Common myeloid progenitor, CD34-positive (primary cell): ENCODE measurements at regions not wholly inside any gene's neighbourhood (a gene's known extent, or its start where the extent isn't known, plus 50 kb on each side); places are given as distances from the start of the nearest gene placed in this dataset.

Source experiments
- CTCF ChIA-PET: fragments of 350-600 bp; sonication (Branson Sonifier 250); formaldehyde crosslinking; loops from one replicate; lab custom pipeline; 2021; ENCODE audit warnings: antibody characterized with exemption; lab: Charles Lee
- POLR2A ChIA-PET: fragments of 350-600 bp; sonication (Branson Sonifier 250); formaldehyde crosslinking; loops from one replicate; lab custom pipeline; 2021; ENCODE audit warnings: antibody characterized with exemption; lab: Charles Lee
- DNase-seq, 3 donors: peaks; one replicate each; pipeline versions ENCODE4 v3.0.0 to v3.0.0-alpha.2; 2013
- H3K27ac ChIP-seq, 2 experiments: 1 replicate in 1 of 2; 2 replicates in 1 of 2; pipeline ENCODE4 v1.7.0; 2013; ENCODE audit warnings: inconsistent platforms in 2 of 2, low read length in 2 of 2, mild to moderate bottlenecking in 2 of 2, low read depth in 1 of 2, moderate library complexity in 1 of 2; ENCODE audit not compliant: severe bottlenecking in 2 of 2, insufficient read depth in 1 of 2, poor library complexity in 1 of 2
- H3K27me3 ChIP-seq, 5 experiments: replicated peaks in 2 of 5; 1 replicate in 3 of 5; 2 replicates in 2 of 5; pipeline versions ENCODE4 v1.6.1 to v1.7.0; 2013; ENCODE audit warnings: low read length in 4 of 5, mild to moderate bottlenecking in 2 of 5, moderate library complexity in 2 of 5, inconsistent platforms in 1 of 5; ENCODE audit not compliant: insufficient read depth in 5 of 5, control insufficient read depth in 4 of 5
- H3K36me3 ChIP-seq, 4 experiments: 1 replicate in 2 of 4; 2 replicates in 2 of 4; pipeline versions ENCODE4 v1.6.1 to v1.7.0; 2013; ENCODE audit warnings: low read length in 3 of 4, control low read depth in 1 of 4, mild to moderate bottlenecking in 1 of 4; ENCODE audit not compliant: control insufficient read depth in 4 of 4, insufficient read depth in 4 of 4
- H3K4me1 ChIP-seq, 4 experiments: 1 replicate in 3 of 4; 2 replicates in 1 of 4; pipeline versions ENCODE4 v1.6.1 to v1.7.1; 2013; ENCODE audit warnings: low read length in 3 of 4, mild to moderate bottlenecking in 3 of 4, control low read depth in 1 of 4, inconsistent platforms in 1 of 4, moderate library complexity in 1 of 4; ENCODE audit not compliant: control insufficient read depth in 4 of 4, insufficient read depth in 4 of 4; ENCODE audit errors: control extremely low read depth in 1 of 4
- H3K4me3 ChIP-seq, 7 experiments: 1 replicate in 4 of 7; 2 replicates in 3 of 7; pipeline versions ENCODE4 v1.5.1 to v1.7.0; 2013; ENCODE audit warnings: mild to moderate bottlenecking in 7 of 7, low read length in 6 of 7, moderate library complexity in 6 of 7, inconsistent platforms in 2 of 7, low read depth in 2 of 7, control low read depth in 1 of 7; ENCODE audit not compliant: insufficient read depth in 4 of 7, control insufficient read depth in 1 of 7; ENCODE audit errors: extremely low read depth in 1 of 7
- H3K9me3 ChIP-seq, 5 experiments: 1 replicate in 4 of 5; 2 replicates in 1 of 5; pipeline versions ENCODE4 v1.6.1 to v1.7.1; 2013; ENCODE audit warnings: low read length in 4 of 5, mild to moderate bottlenecking in 2 of 5, inconsistent platforms in 1 of 5, low read depth in 1 of 5, moderate library complexity in 1 of 5; ENCODE audit not compliant: control insufficient read depth in 4 of 5, insufficient read depth in 2 of 5; ENCODE audit errors: control extremely low read depth in 1 of 5
- WGBS: methylation state at CpG from one replicate; pipeline ENCODE4 v1.1.5; 2013; ENCODE audit not compliant: insufficient coverage; 5-methylcytosine and 5-hydroxymethylcytosine counted together

DNA sequence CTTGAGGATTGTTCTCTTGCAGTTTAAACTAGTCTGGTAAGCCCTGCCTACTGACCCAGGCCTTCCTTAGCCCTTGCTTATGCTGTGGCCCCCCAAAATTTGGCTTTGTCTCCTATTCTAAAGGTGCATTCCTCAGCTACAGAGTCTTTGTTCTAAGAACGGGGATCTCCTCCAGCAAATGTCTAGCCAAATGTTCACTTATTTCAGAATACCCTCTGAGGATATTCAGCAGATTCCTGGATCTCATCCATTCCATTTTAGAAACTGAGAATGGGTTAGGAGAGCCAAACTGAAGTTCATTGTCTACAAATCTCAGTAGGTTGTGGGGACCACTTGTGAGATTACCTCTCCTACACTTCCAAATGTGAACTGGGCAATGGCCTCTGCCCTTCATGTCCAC lies 164.2 kb upstream of the ARG1 start:
- peaks cover 0 to 9% (median 6%) of the 10 kb centered on the region in 5 experiments for H3K9me3 ChIP-seq
- ChIA-PET POLR2A (no interaction called here), CTCF (no interaction called here)
- WGBS, result 100% methylated on average over 1 of the region's 1 CpG
- no peaks in the 10 kb centered on the region for H3K27me3 ChIP-seq
- H3K4me3 ChIP-seq, result no peak overlapping the region
- no peaks in the 10 kb centered on the region for H3K36me3 ChIP-seq
- no peaks in the 10 kb centered on the region for H3K4me1 ChIP-seq
- no peak overlapping the region for H3K27ac ChIP-seq
- DNase-seq, result no peak

DNA sequence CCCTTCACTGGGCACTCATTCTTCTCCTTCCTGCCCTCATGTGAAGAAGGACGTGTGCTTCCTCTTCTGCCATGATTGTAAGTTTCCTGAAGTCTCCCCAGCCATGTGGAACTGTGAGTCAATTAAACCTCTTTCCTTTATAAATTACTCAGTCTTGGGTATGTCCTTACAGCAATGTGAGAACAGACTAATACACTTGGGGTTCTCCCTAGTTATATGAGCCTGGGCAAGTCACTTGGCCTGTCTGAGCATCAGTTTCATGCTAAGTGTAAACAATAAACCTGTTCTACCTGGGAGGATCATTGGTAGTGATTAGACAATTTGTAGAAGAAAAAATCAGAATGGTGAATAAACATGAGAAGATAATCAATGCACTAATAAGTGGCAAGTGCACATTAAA lies 162.2 kb upstream of the ARG1 start:
- ChIA-PET POLR2A (no interaction called here), CTCF (no interaction called here)
- Histone ChIP-seq H3K9me3 (peaks cover 0 to 9% (median 6%) of the 10 kb centered on the region in 5 experiments), H3K36me3 (no peaks in the 10 kb centered on the region), H3K4me1 (no peaks in the 10 kb centered on the region), H3K4me3 (no peak overlapping the region), H3K27me3 (no peaks in the 10 kb centered on the region), H3K27ac (no peak overlapping the region)
- 57% methylated on average over 1 of the region's 1 CpG for WGBS
- DNase-seq, result no peak

DNA sequence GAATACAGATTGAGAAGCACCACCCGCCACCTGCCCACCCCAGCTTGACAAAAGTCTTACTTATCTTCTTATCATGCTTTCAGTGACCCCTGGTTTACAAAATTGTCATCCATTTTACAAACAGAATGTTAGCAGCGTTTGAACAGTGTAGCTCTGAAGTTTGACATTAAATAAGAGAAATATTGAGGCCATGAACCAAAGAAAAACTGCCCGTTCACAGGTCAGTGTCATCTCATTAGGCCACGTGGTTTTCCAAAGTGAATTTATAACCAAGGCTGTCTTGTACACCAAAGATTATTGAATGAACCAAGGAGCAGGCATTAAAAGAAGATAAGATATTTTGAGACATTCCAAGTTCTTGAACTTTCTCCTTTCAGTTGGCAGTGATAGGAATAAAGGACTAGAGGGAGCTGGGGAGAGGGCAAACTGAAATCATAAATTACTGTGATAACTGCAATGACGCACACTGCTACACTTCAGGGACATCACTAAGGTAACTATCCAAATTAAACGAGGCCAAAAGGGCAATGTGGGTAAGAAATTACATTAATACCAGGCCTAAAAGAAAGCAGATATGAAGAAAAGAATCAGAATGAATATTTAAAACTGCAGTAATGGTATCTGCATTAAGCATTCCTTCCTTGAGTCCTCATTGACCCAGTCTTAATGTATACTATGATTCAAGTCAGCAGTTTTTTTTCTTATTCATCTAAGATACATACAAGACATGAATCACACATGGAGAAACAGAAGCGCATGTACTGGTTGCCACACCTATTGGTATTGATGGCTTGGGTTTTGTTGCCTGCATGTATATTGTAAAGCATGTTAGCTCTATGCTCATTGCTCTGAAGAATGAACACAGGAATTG lies 159.8 kb upstream of the ARG1 start:
- no peak for DNase-seq
- H3K4me3 ChIP-seq, result no peak overlapping the region
- H3K9me3 ChIP-seq, result peaks cover 0 to 9% (median 6%) of the 10 kb centered on the region in 5 experiments
- POLR2A ChIA-PET, result interaction anchor here (0.6 kb wide), 1 partner anchor 496 kb away, joined by 3 read pairs; no protein-coding TSS in a partner anchor
- no peaks in the 10 kb centered on the region for H3K4me1 ChIP-seq
- no peaks in the 10 kb centered on the region for H3K27me3 ChIP-seq
- no peak overlapping the region for H3K27ac ChIP-seq
- 98% methylated on average over 4 of the region's 7 CpGs for WGBS
- CTCF ChIA-PET, result no interaction called here
- no peaks in the 10 kb centered on the region for H3K36me3 ChIP-seq

DNA sequence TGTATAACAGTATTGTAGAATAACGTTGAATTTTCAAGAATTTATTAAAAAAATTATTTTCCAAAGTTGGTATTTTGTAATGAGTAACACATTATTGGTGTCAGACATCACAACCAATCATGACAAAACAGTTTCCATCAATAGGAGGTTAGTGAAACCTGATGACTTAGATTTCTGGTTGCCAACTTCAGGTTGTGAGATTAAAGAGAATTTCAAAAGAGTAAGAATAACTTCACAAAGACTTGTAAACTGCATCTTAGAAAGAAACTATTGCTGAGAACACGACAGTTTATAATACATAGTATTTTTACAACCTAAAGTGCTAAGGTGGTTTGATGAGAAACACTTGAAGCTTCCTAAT lies 159.2 kb upstream of the ARG1 start:
- Histone ChIP-seq H3K4me1 (no peaks in the 10 kb centered on the region), H3K27ac (no peak overlapping the region), H3K27me3 (no peaks in the 10 kb centered on the region), H3K4me3 (no peak overlapping the region), H3K36me3 (no peaks in the 10 kb centered on the region), H3K9me3 (peaks cover 0 to 9% (median 6%) of the 10 kb centered on the region in 5 experiments)
- no CpG with 5 or more reads among the region's 2 CpGs for WGBS
- DNase-seq, result no peak
- POLR2A ChIA-PET, result interaction anchor here (0.6 kb wide), 1 partner anchor 497 kb away, joined by 3 read pairs; no protein-coding TSS in a partner anchor
- CTCF ChIA-PET, result no interaction called here

DNA sequence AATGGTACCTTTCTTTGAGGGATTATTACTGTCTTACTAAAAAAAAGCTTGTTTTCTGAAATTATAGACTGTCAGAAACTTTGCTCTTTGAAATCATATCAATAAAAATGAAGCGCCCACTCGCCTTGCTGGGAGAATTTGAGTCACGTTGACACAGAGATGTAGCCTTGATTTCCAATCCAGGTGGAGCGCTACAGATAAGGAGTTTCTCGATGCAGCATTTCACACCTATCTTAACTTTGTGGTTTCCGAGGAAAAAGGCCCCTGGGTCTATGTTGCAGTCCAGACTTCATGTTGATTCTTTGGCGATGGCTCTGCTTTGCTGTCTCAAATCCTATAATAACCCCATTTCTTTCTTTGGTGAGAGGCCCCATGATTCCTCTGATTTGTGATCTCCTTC lies 158.1 kb upstream of the ARG1 start:
- Histone ChIP-seq H3K36me3 (no peaks in the 10 kb centered on the region), H3K9me3 (peaks cover 0 to 9% (median 7%) of the 10 kb centered on the region in 5 experiments), H3K4me1 (no peaks in the 10 kb centered on the region), H3K27ac (no peak overlapping the region), H3K4me3 (no peak overlapping the region), H3K27me3 (no peaks in the 10 kb centered on the region)
- ChIA-PET CTCF (no interaction called here), POLR2A (no interaction called here)
- DNase-seq, result no peak
- 98% methylated on average over 7 of the region's 7 CpGs for WGBS

DNA sequence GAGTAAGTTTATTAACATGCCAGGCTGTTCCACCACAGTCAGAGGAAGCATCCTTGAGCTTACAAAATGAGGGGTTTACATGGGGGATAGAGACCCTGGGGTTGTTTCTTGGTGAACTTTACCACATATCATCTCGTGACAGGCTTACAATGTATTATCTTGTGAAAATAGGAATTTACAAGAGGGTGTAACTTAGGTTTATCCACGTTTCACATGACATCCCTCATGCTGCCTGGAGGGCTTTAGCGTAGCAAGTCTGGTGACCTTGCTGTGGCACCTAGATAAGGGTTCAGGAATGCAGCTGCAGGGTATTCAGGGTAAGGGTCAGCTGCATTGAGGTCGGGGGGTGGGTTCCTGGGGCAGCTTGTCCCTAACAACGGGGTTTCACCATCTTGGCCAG lies 154.6 kb upstream of the ARG1 start:
- Histone ChIP-seq H3K36me3 (no peaks in the 10 kb centered on the region), H3K9me3 (peaks cover 0 to 2% (median 0%) of the 10 kb centered on the region in 5 experiments), H3K27me3 (no peaks in the 10 kb centered on the region), H3K4me3 (no peak overlapping the region), H3K4me1 (no peaks in the 10 kb centered on the region), H3K27ac (no peak overlapping the region)
- ChIA-PET POLR2A (no interaction called here), CTCF (no interaction called here)
- WGBS, result 94% methylated on average over 2 of the region's 5 CpGs
- DNase-seq, result no peak

DNA sequence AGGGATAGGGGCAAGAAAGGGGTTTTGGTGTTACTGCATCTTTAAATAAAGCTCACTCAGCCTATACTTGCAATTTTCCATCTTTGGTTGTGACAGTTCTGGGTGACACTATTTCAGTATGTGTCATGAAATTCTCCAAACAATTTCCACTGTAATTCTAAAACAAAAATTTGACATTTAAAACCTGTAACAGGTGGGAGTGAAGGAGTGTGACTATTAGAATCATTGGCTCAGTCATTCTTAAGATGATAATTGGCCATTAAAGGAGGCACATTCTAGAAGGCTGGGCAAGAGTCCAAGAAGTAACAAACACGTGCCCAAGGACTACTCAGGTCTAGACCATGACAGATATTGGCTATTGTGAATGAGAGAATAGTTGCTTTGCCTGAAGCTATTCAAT lies 153.3 kb upstream of the ARG1 start:
- WGBS, result no CpG with 5 or more reads among the region's 1 CpG

More for the DNA sequence above, 153.3 kb upstream of the ARG1 start:
- Histone ChIP-seq H3K4me1 (no peaks in the 10 kb centered on the region), H3K9me3 (peaks cover 0 to 2% (median 0%) of the 10 kb centered on the region in 5 experiments), H3K4me3 (no peak overlapping the region), H3K27me3 (no peaks in the 10 kb centered on the region), H3K36me3 (no peaks in the 10 kb centered on the region), H3K27ac (no peak overlapping the region)
- ChIA-PET CTCF (no interaction called here), POLR2A (no interaction called here)
- no peak for DNase-seq
